DMS53 treated with DMSO at 0.1 percent for 48 hours (cell line): ENCODE measurements at regions not wholly inside any gene's neighbourhood (a gene's known extent, or its start where the extent isn't known, plus 50 kb on each side); places are given as distances from the start of the nearest gene placed in this dataset.

ENCODE experiments used
- DNase-seq: peaks from one replicate; lab custom pipeline; 2025; ENCODE audit not compliant: unreplicated experiment; lab: John Stamatoyannopoulos, UW

GRCh38 chr5:32504329-32504988, 59.9 kb upstream of the ZFR start:
- no peak for DNase-seq

- DNase-seq, result no peak
Measured at GRCh38 chr5:32503261-32503660, 58.7 kb upstream of the ZFR start.

- DNase-seq, result no peak
Measured at GRCh38 chr5:32501071-32502002, 56.8 kb upstream of the ZFR start.

- no peak for DNase-seq
Measured at GRCh38 chr5:32500181-32500580, 55.6 kb upstream of the ZFR start.

- DNase-seq, result no peak
Measured at GRCh38 chr5:32499261-32499660, 54.7 kb upstream of the ZFR start.

- no peak for DNase-seq
Measured at GRCh38 chr5:32498484-32498883, 53.9 kb upstream of the ZFR start.

- DNase-seq, result no peak
Measured at GRCh38 chr5:32496104-32496503, 51.6 kb upstream of the ZFR start.

- no peak for DNase-seq
Measured at GRCh38 chr5:32494827-32495226, 50.3 kb upstream of the ZFR start.
